Fibroblast of lung (primary cell): ENCODE measurements at regions not wholly inside any gene's neighbourhood (a gene's known extent, or its start where the extent isn't known, plus 50 kb on each side); places are given as distances from the start of the nearest gene placed in this dataset.
"Not testable (repeated sequence)": the region's sequence is repeated elsewhere in the genome, so short reads cannot be mapped to it uniquely, and the experiment has no call there.

ENCODE experiments used
- DNase-seq, 2 donors: peaks; one replicate each; pipeline versions ENCODE4 v3.0.0 to v3.0.0-alpha.2; 2010; ENCODE audit warnings: low read depth in 2 of 2
- H2AFZ ChIP-seq: 2 replicates; pipeline ENCODE4 v1.5.1; 2012; ENCODE audit warnings: low read length, control low read depth, inconsistent platforms
- H3K27ac ChIP-seq: 2 replicates; pipeline ENCODE4 v1.5.1; 2011; ENCODE audit warnings: low read length, control low read depth; ENCODE audit not compliant: insufficient read depth
- H3K27me3 ChIP-seq: 2 replicates; pipeline ENCODE4 v1.5.1; 2011; ENCODE audit warnings: mild to moderate bottlenecking, low read length; ENCODE audit not compliant: control insufficient read depth, insufficient read depth
- H3K36me3 ChIP-seq: 2 replicates; pipeline ENCODE4 v1.5.1; 2011; ENCODE audit warnings: low read length; ENCODE audit not compliant: control insufficient read depth, insufficient read depth
- H3K4me1 ChIP-seq: 2 replicates; pipeline ENCODE4 v1.5.1; 2011; ENCODE audit warnings: low read length; ENCODE audit not compliant: control insufficient read depth, insufficient read depth; ENCODE audit errors: extremely low read depth
- H3K4me2 ChIP-seq: 2 replicates; pipeline ENCODE4 v1.5.1; 2011; ENCODE audit warnings: low read length, control low read depth; ENCODE audit not compliant: insufficient read depth; ENCODE audit errors: extremely low read depth
- H3K4me3 ChIP-seq, 4 experiments: fragments of 200-600 bp in 1 of 4; sonication (generic) in 1 of 4; replicated peaks in 1 of 4; 2 replicates each; pipeline ENCODE4 v1.5.1; 2011 to 2016; ENCODE audit warnings: low read length in 4 of 4, low read depth in 3 of 4, mild to moderate bottlenecking in 3 of 4, control low read depth in 2 of 4, inconsistent platforms in 1 of 4, mixed read lengths in 1 of 4; ENCODE audit not compliant: insufficient read depth in 1 of 4; ENCODE audit errors: control extremely low read depth in 1 of 4
- H3K79me2 ChIP-seq: 2 replicates; pipeline ENCODE4 v1.5.1; 2012; ENCODE audit warnings: mild to moderate bottlenecking, low read length, inconsistent platforms; ENCODE audit not compliant: control insufficient read depth, insufficient read depth
- H3K9ac ChIP-seq: 2 replicates; pipeline ENCODE4 v1.5.1; 2011; ENCODE audit warnings: mild to moderate bottlenecking, low read length, control low read depth; ENCODE audit not compliant: insufficient read depth
- H3K9me3 ChIP-seq: 2 replicates; pipeline ENCODE4 v1.5.1; 2012; ENCODE audit warnings: low read depth, low read length; ENCODE audit not compliant: control insufficient read depth, insufficient read depth
- H4K20me1 ChIP-seq: 2 replicates; pipeline ENCODE4 v1.5.1; 2011; ENCODE audit warnings: low read length; ENCODE audit not compliant: control insufficient read depth, insufficient read depth; ENCODE audit errors: extremely low read depth
- EZH2 ChIP-seq: IDR thresholded peaks from 2 replicates; pipeline ENCODE4 v1.5.1; 2012; ENCODE audit warnings: low read length, control low read depth, mild to moderate bottlenecking; ENCODE audit errors: missing control alignments
- TF ChIP-seq, protein P1 (sequence below), 2 donors: IDR thresholded peaks in 1 of 2; conservative IDR thresholded peaks in 1 of 2; 1 replicate in 1 of 2; 2 replicates in 1 of 2; pipeline ENCODE4 v1.5.1; 2011 to 2012; ENCODE audit warnings: low read length in 2 of 2, control low read depth in 1 of 2, inconsistent platforms in 1 of 2, low read depth in 1 of 2, mild to moderate bottlenecking in 1 of 2

DNA sequence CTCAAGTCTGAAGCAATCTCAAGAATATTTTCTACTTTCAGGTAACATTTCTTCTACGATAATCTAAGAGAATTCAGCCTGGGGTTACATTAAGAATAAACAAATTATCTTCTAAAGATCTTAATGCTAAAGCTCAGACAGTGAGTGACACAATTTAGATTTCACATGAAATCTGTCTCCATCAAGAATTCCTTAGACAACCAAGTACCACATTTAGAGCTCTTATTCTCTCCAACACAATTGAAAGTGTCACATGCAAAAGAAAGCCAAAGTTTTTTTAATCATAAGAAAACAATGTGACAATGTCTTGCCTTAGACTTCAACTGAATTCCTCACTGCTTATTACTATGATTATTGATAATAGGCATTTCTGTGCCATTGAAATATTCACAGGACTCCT, 60.7 kb upstream of the FAT3 start:
- H3K27me3 ChIP-seq, result no peaks in the 10 kb centered on the region
- H3K9ac ChIP-seq, result no peak overlapping the region
- H4K20me1 ChIP-seq, result no peaks in the 10 kb centered on the region
- no peak overlapping the region for H3K4me3 ChIP-seq
- no peaks in the 10 kb centered on the region for H3K9me3 ChIP-seq
- no peak overlapping the region for H2AFZ ChIP-seq
- no peaks in the 10 kb centered on the region for H3K4me1 ChIP-seq
- H3K36me3 ChIP-seq, result no peaks in the 10 kb centered on the region
- H3K27ac ChIP-seq, result no peak overlapping the region
- TF ChIP-seq, protein P1, sequence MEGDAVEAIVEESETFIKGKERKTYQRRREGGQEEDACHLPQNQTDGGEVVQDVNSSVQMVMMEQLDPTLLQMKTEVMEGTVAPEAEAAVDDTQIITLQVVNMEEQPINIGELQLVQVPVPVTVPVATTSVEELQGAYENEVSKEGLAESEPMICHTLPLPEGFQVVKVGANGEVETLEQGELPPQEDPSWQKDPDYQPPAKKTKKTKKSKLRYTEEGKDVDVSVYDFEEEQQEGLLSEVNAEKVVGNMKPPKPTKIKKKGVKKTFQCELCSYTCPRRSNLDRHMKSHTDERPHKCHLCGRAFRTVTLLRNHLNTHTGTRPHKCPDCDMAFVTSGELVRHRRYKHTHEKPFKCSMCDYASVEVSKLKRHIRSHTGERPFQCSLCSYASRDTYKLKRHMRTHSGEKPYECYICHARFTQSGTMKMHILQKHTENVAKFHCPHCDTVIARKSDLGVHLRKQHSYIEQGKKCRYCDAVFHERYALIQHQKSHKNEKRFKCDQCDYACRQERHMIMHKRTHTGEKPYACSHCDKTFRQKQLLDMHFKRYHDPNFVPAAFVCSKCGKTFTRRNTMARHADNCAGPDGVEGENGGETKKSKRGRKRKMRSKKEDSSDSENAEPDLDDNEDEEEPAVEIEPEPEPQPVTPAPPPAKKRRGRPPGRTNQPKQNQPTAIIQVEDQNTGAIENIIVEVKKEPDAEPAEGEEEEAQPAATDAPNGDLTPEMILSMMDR (conservative IDR thresholded peaks at IDR 0.05 in 1 of 2, IDR thresholded peaks at IDR 0.05 in 1 of 2; ENCODE audit: low read depth in 1 of 2, low read length in 2 of 2), result no peak
- TF ChIP-seq EZH2, result no peak
- no peaks in the 10 kb centered on the region for H3K79me2 ChIP-seq
- no peak overlapping the region for H3K4me2 ChIP-seq
- DNase-seq, result no peak

DNA sequence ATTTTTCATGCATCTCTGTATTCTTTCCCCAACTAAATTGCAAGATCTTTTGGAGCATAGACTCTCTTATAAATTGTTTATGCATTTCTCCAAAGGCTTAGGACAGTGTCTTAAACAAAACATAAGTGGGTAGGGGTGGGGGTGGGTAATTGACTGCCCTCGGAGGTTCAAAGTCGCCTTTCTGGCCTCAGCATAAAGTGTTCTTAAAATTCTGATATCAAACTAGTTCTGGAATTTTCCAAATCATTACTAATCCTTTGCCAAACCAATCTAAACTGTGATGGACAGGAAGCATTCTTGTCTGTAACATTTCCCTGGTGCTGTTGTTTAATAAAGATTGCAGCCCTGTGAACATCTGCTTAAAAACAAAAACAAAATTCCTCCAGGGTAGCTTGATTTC, 61.8 kb upstream of the FAT3 start:
- no peaks in the 10 kb centered on the region for H4K20me1 ChIP-seq
- H3K79me2 ChIP-seq, result no peaks in the 10 kb centered on the region
- no peak overlapping the region for H3K4me3 ChIP-seq
- H3K9ac ChIP-seq, result no peak overlapping the region
- no peaks in the 10 kb centered on the region for H3K4me1 ChIP-seq
- no peak overlapping the region for H2AFZ ChIP-seq
- H3K9me3 ChIP-seq, result no peaks in the 10 kb centered on the region
- H3K27ac ChIP-seq, result no peak overlapping the region
- no peak for DNase-seq
- H3K4me2 ChIP-seq, result no peak overlapping the region
- no peaks in the 10 kb centered on the region for H3K36me3 ChIP-seq
- no peaks in the 10 kb centered on the region for H3K27me3 ChIP-seq
- TF ChIP-seq EZH2, result no peak
- TF ChIP-seq, protein P1 (conservative IDR thresholded peaks at IDR 0.05 in 1 of 2, IDR thresholded peaks at IDR 0.05 in 1 of 2; ENCODE audit: low read depth in 1 of 2, low read length in 2 of 2), result no peak

DNA sequence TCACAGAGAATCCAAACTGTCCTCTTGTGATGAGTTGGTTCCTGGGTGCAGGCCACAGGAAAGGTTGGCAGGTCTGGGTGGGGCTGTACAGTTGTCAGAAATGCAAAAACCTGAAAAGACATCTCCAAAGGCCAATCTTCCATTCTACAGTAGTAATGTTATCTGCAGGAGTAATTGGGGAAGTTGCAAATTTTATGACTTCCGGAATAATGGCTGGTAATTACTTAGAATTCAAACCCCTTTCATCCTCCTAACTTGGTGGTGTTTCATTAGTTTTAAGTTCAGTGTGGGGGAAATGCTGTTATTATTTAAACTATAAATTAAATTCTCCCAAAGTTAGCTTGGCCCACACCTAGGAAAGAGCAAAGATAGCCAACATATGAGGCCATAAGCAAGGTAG, 64.7 kb upstream of the FAT3 start:
- no peak overlapping the region for H2AFZ ChIP-seq
- no peaks in the 10 kb centered on the region for H3K4me1 ChIP-seq
- H3K9me3 ChIP-seq, result no peaks in the 10 kb centered on the region
- no peak overlapping the region for H3K4me2 ChIP-seq
- no peak for TF ChIP-seq EZH2
- TF ChIP-seq, protein P1 (conservative IDR thresholded peaks at IDR 0.05 in 1 of 2, IDR thresholded peaks at IDR 0.05 in 1 of 2; ENCODE audit: low read depth in 1 of 2, low read length in 2 of 2), result no peak
- H3K27ac ChIP-seq, result no peak overlapping the region
- no peaks in the 10 kb centered on the region for H4K20me1 ChIP-seq
- no peaks in the 10 kb centered on the region for H3K27me3 ChIP-seq
- DNase-seq, result no peak
- H3K36me3 ChIP-seq, result no peaks in the 10 kb centered on the region
- H3K79me2 ChIP-seq, result no peaks in the 10 kb centered on the region
- H3K4me3 ChIP-seq, result no peak overlapping the region
- H3K9ac ChIP-seq, result no peak overlapping the region

DNA sequence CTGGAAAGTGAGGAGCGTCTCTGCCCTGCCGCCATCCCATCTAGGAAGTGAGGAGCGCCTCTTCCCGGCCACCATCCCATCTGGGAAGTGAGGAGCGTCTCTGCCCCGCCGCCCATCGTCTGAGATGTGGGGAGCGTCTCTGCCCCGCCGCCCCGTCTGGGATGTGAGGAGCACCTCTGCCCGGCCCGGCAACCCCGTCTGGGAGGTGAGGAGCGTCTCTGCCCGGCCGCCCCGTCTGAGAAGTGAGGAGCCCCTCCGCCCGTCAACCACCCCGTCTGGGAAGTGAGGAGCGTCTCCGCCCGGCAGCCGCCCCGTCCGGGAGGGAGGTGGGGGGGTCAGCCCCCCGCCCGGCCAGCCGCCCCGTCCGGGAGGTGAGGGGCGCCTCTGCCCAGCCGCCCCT, 67.2 kb upstream of the FAT3 start:
- H4K20me1 ChIP-seq, H3K9me3 ChIP-seq, DNase-seq, H3K4me3 ChIP-seq, H3K79me2 ChIP-seq, H3K27ac ChIP-seq, H3K4me1 ChIP-seq, H2AFZ ChIP-seq, H3K4me2 ChIP-seq, H3K27me3 ChIP-seq, H3K9ac ChIP-seq, H3K36me3 ChIP-seq: not testable (repeated sequence)
